ENCODE measurements at regions not wholly inside any gene's neighbourhood (a gene's known extent, or its start where the extent isn't known, plus 50 kb on each side); places are given as distances from the start of the nearest gene placed in this dataset.

GRCh38 chr5:174903172-174903732, 178.9 kb downstream of the MSX2 start:
- TF ChIP-seq CTCF (IDR thresholded peaks at IDR 0.05) (no peak), POLR2A (IDR thresholded peaks at IDR 0.05) (no peak), POLR2AphosphoS5 (IDR thresholded peaks at IDR 0.05; ENCODE audit: insufficient read depth in 1 of 2, low read depth in 1 of 2) (no peak)
